HepG2 (cell line): ENCODE measurements at regions not wholly inside any gene's neighbourhood (a gene's known extent, or its start where the extent isn't known, plus 50 kb on each side); places are given as distances from the start of the nearest gene placed in this dataset.

Source experiments
- ATAC-seq: fragments of 200-7000 bp; cut with Tn5 transposase; 3 replicates; pipeline ENCODE4 v1.9.1; 2020; ENCODE audit warnings: mild to moderate bottlenecking, moderate library complexity
- BruUV-seq: library from RNA; stranded (reverse); fragments of 400-500 nt; replicated peaks from 2 replicates; lab custom pipeline; 2021; lab: Mats Ljungman, UMichigan
- CTCF ChIA-PET: fragments of 300-600 bp; formaldehyde crosslinking; extraction: SDS; loops from one replicate; lab custom pipeline; 2021; ENCODE audit warnings: low total read pairs, inconsistent platforms, low intra/inter-chr PET ratio; lab: Yijun Ruan, JAX
- POLR2A ChIA-PET: fragments of 350-600 bp; sonication (Branson Sonifier 250); formaldehyde crosslinking; loops from one replicate; lab custom pipeline; 2020; ENCODE audit warnings: antibody characterized with exemption, inconsistent platforms; lab: Yijun Ruan, JAX
- DNase-seq: peaks from one replicate; pipeline ENCODE4 v3.0.0-alpha.2; 2015; ENCODE audit warnings: low spot score
- FAIRE-seq: peaks from 3 replicates; lab custom pipeline; 2011; peaks lifted over from hg19 to GRCh38; lab: Jason Lieb, UNC
- H2AFZ ChIP-seq: one replicate; pipeline ENCODE4 v1.6.1; 2011; ENCODE audit warnings: low read length, inconsistent platforms
- H3K27ac ChIP-seq: fragments of 300-600 bp; 3 replicates; pipeline ENCODE4 v1.8.0; 2011; ENCODE audit warnings: mixed run types, mild to moderate bottlenecking, mixed read lengths, low read length, inconsistent platforms; ENCODE audit not compliant: insufficient read depth; ENCODE audit errors: extremely low read length
- H3K27me3 ChIP-seq, 2 experiments: fragments of 200-600 bp in 1 of 2; 2 replicates in 1 of 2; 3 replicates in 1 of 2; pipeline versions ENCODE4 v1.6.0 to v1.8.0; 2011; ENCODE audit warnings: low read length in 2 of 2, mild to moderate bottlenecking in 2 of 2, moderate library complexity in 2 of 2, inconsistent platforms in 1 of 2; ENCODE audit not compliant: insufficient read depth in 2 of 2, control insufficient read depth in 1 of 2
- H3K36me3 ChIP-seq, 2 experiments: fragments of 200-600 bp in 1 of 2; replicated peaks in 1 of 2; 2 replicates in 1 of 2; 3 replicates in 1 of 2; pipeline versions ENCODE4 v1.5.1 to v1.8.0; 2011; ENCODE audit warnings: low read length in 2 of 2, inconsistent platforms in 1 of 2; ENCODE audit not compliant: insufficient read depth in 2 of 2, control insufficient read depth in 1 of 2
- H3K4me1 ChIP-seq: 2 replicates; pipeline ENCODE4 v1.5.1; 2012; ENCODE audit warnings: low read length, inconsistent platforms; ENCODE audit not compliant: insufficient read depth
- H3K4me2 ChIP-seq: 2 replicates; pipeline ENCODE4 v1.6.0; 2011; ENCODE audit warnings: low read depth, low read length, inconsistent platforms
- H3K4me3 ChIP-seq, 3 experiments: fragments of 200-600 bp in 1 of 3; sonication (generic), shearing (Covaris generic) in 1 of 3; replicated peaks in 1 of 3; 2 replicates each; pipeline ENCODE4 v1.5.1; 2011 to 2016; ENCODE audit warnings: low read length in 3 of 3, inconsistent platforms in 2 of 3, low read depth in 2 of 3, mild to moderate bottlenecking in 2 of 3, control low read depth in 1 of 3, mixed read lengths in 1 of 3; ENCODE audit not compliant: insufficient read depth in 1 of 3
- H3K79me2 ChIP-seq: one replicate; pipeline ENCODE4 v1.6.1; 2011; ENCODE audit warnings: low read length, inconsistent platforms; ENCODE audit not compliant: insufficient read depth
- H3K9ac ChIP-seq: 2 replicates; pipeline ENCODE4 v1.6.0; 2011; ENCODE audit warnings: mild to moderate bottlenecking, low read depth, low read length, inconsistent platforms; ENCODE audit not compliant: insufficient read depth
- H3K9me3 ChIP-seq: 2 replicates; pipeline ENCODE4 v1.5.1; 2012; ENCODE audit warnings: mild to moderate bottlenecking, low read length
- H4K20me1 ChIP-seq: 2 replicates; pipeline ENCODE4 v1.6.0; 2011; ENCODE audit warnings: inconsistent platforms, mild to moderate bottlenecking, low read length, moderate library complexity; ENCODE audit not compliant: insufficient read depth
- ARNT ChIP-seq: fragments of 450-650 bp; IDR thresholded peaks from 2 replicates; pipeline ENCODE4 v1.6.1; 2017
- ATAD3A ChIP-seq: sonication (generic); formaldehyde crosslinking; IDR thresholded peaks from 2 replicates; pipeline ENCODE4 v1.4.0; 2020; ENCODE audit warnings: missing genetic modification reagents
- ELF4 ChIP-seq: sonication (generic); formaldehyde crosslinking; IDR thresholded peaks from 2 replicates; pipeline ENCODE4 v1.5.0; 2020; ENCODE audit warnings: missing genetic modification reagents, mild to moderate bottlenecking, moderate library complexity, borderline replicate concordance
- GABPA ChIP-seq, 2 experiments: IDR thresholded peaks; 2 replicates each; pipeline ENCODE4 v1.6.1; 2011 to 2016; ENCODE audit warnings: low read depth in 2 of 2, low read length in 1 of 2, missing biosample characterization in 1 of 2, missing genetic modification characterization in 1 of 2
- MAFF ChIP-seq: IDR thresholded peaks from 2 replicates; pipeline ENCODE4 v1.6.1; 2011; ENCODE audit warnings: low read depth, low read length, improper control_type of control experiment
- MAFG ChIP-seq: sonication (generic); formaldehyde crosslinking; IDR thresholded peaks from 2 replicates; pipeline ENCODE4 v1.5.1; 2020; ENCODE audit warnings: mild to moderate bottlenecking, missing genetic modification reagents
- NFKBIZ ChIP-seq: IDR thresholded peaks from 2 replicates; pipeline ENCODE4 v1.6.1; 2018; ENCODE audit warnings: missing genetic modification reagents, missing compliant biosample characterization
- NFYB ChIP-seq: sonication (generic); formaldehyde crosslinking; IDR thresholded peaks from 2 replicates; pipeline ENCODE4 v1.4.0; 2020; ENCODE audit warnings: missing genetic modification reagents
- NFYC ChIP-seq: IDR thresholded peaks from 2 replicates; pipeline ENCODE4 v1.6.1; 2016; ENCODE audit warnings: missing genetic modification reagents, missing compliant biosample characterization
- POGK ChIP-seq: sonication (generic); formaldehyde crosslinking; conservative IDR thresholded peaks from 2 replicates; pipeline ENCODE4 v1.8.0; 2022; ENCODE audit warnings: mild to moderate bottlenecking, moderate library complexity, missing genetic modification reagents
- PRDM15 ChIP-seq: sonication (generic); formaldehyde crosslinking; IDR thresholded peaks from 2 replicates; pipeline ENCODE4 v1.4.0; 2020; ENCODE audit warnings: missing genetic modification reagents
- TP53 ChIP-seq: sonication (generic); formaldehyde crosslinking; conservative IDR thresholded peaks from 2 replicates; pipeline ENCODE4 v1.4.0; 2020; ENCODE audit warnings: missing genetic modification reagents
- ZBTB25 ChIP-seq: IDR thresholded peaks from 2 replicates; pipeline ENCODE4 v1.6.1; 2018; ENCODE audit warnings: missing genetic modification reagents
- ZNF350 ChIP-seq: sonication (generic); formaldehyde crosslinking; IDR thresholded peaks from 2 replicates; pipeline ENCODE4 v1.4.0; 2020; ENCODE audit warnings: mild to moderate bottlenecking, low read depth, missing genetic modification reagents, borderline replicate concordance
- ZNF569 ChIP-seq: sonication (generic); formaldehyde crosslinking; IDR thresholded peaks from 2 replicates; pipeline ENCODE4 v1.5.0; 2020; ENCODE audit warnings: mild to moderate bottlenecking, missing genetic modification reagents, moderate library complexity, borderline replicate concordance
- ZNF792 ChIP-seq: IDR thresholded peaks from 2 replicates; pipeline ENCODE4 v1.6.1; 2016
- in situ Hi-C: cut with HindIII; loops from 2 replicates; pipeline ENCODE4 v1.10.0; 2017; ENCODE audit warnings: low pct_unique_long_range_greater_than_20kb; ENCODE audit not compliant: extremely low pct_ligation_motif_present
- intact Hi-C: fragments of 100-400 bp; cut with micrococcal nuclease; formaldehyde crosslinking; loops from one replicate; pipeline ENCODE4 v1.10.0; 2022; ENCODE audit not compliant: unreplicated experiment
- TF ChIP-seq, protein P1 (sequence below): IDR thresholded peaks from 2 replicates; pipeline ENCODE4 v1.6.1; 2016

- TF ChIP-seq, protein P1, sequence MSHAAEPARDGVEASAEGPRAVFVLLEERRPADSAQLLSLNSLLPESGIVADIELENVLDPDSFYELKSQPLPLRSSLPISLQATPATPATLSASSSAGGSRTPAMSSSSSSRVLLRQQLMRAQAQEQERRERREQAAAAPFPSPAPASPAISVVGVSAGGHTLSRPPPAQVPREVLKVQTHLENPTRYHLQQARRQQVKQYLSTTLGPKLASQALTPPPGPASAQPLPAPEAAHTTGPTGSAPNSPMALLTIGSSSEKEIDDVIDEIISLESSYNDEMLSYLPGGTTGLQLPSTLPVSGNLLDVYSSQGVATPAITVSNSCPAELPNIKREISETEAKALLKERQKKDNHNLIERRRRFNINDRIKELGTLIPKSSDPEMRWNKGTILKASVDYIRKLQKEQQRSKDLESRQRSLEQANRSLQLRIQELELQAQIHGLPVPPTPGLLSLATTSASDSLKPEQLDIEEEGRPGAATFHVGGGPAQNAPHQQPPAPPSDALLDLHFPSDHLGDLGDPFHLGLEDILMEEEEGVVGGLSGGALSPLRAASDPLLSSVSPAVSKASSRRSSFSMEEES (CRISPR knock-in tag), result no peak
- TF ChIP-seq ARNT (no peak), ELF4 (no peak)
These were observed 107.0 kb upstream of the EYS start (continued) for GRCh38 chr6:65814071-65814470.

DNA sequence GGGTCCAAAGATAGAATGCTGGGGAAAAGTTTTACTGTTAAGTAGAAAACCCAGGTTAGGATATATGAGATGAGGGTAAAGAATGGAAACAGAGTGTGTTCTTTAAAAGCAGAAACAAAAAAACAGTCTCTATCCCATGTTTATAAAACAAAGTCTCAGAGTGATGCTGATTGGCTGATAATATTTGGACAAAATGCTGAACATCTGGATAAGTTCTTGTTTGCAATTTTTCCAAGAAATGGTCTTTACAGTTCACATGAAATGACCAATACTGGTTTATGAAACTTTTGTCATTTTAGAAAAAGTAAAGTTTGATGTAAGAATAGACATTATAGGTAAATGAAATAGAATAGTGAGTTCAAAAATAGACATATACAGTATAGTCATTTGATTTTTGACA, 96.2 kb upstream of the EYS start:
- H4K20me1 ChIP-seq, result no peaks in the 10 kb centered on the region
- no peak overlapping the region for H2AFZ ChIP-seq
- H3K36me3 ChIP-seq, result no peaks in the 10 kb centered on the region
- no peak overlapping the region for H3K9ac ChIP-seq
- no peak for DNase-seq
- H3K4me2 ChIP-seq, result no peak overlapping the region
- no peak overlapping the region for H3K27ac ChIP-seq
- no peaks in the 10 kb centered on the region for H3K79me2 ChIP-seq
- H3K4me1 ChIP-seq, result no peaks in the 10 kb centered on the region
- ChIA-PET CTCF (no interaction called here), POLR2A (no interaction called here)
- no peak overlapping the region for H3K4me3 ChIP-seq
- intact Hi-C loops (no loop called here), in situ Hi-C loops (no loop called here)
- H3K27me3 ChIP-seq, result no peaks in the 10 kb centered on the region
- FAIRE-seq, result no peak
- H3K9me3 ChIP-seq, result no peaks in the 10 kb centered on the region
- ATAC-seq, result no peak
- no TSS peak for BruUV-seq
- TF ChIP-seq GABPA (IDR thresholded peaks at IDR 0.05; ENCODE audit: low read depth, low read length), result no peak
- no peak for TF ChIP-seq GABPA (CRISPR knock-in tag; IDR thresholded peaks at IDR 0.05; ENCODE audit: low read depth)
- TF ChIP-seq PRDM15 (CRISPR knock-in tag), result no peak
- TF ChIP-seq NFYC, result no peak
- TF ChIP-seq TP53, result no peak
- no peak for TF ChIP-seq MAFF
- no peak for TF ChIP-seq ZNF569 (CRISPR knock-in tag)
- TF ChIP-seq ZNF792 (CRISPR knock-in tag), result no peak
- no peak for TF ChIP-seq MAFG (CRISPR knock-in tag)
- TF ChIP-seq NFYB (CRISPR knock-in tag), result no peak
- TF ChIP-seq POGK, result no peak
- TF ChIP-seq ATAD3A (CRISPR knock-in tag), result no peak
- TF ChIP-seq ZBTB25 (CRISPR knock-in tag), result no peak
- no peak for TF ChIP-seq ZNF350 (CRISPR knock-in tag)
- no peak for TF ChIP-seq NFKBIZ (CRISPR knock-in tag)
